Spleen (tissue), 11 donors: ENCODE measurements at regions not wholly inside any gene's neighbourhood (a gene's known extent, or its start where the extent isn't known, plus 50 kb on each side); places are given as distances from the start of the nearest gene placed in this dataset.

Source experiments
- DNase-seq: peaks from one replicate; pipeline ENCODE4 v3.0.0-alpha.2; 2020
- H3K27ac ChIP-seq, 8 donors: fragments of 200-600 bp; sonication (generic) in 7 of 8; 1 replicate in 4 of 8; 2 replicates in 4 of 8; pipeline versions ENCODE4 v1.5.0 to v1.8.0; 2016 to 2021; ENCODE audit warnings: inconsistent platforms in 4 of 8, mild to moderate bottlenecking in 4 of 8, moderate library complexity in 1 of 8
- H3K27me3 ChIP-seq, 7 donors: fragments of 200-600 bp; sonication (generic) in 6 of 7; replicated peaks in 1 of 7; 1 replicate in 4 of 7; 2 replicates in 3 of 7; pipeline versions ENCODE4 v1.5.0 to v1.8.0; 2016 to 2021; ENCODE audit warnings: inconsistent platforms in 3 of 7, mild to moderate bottlenecking in 1 of 7
- H3K36me3 ChIP-seq, 6 donors: fragments of 200-600 bp; sonication (generic) in 5 of 6; 1 replicate in 4 of 6; 2 replicates in 2 of 6; pipeline versions ENCODE4 v1.5.0 to v1.8.0; 2016 to 2021; ENCODE audit warnings: inconsistent platforms in 2 of 6
- H3K4me1 ChIP-seq, 6 donors: fragments of 200-600 bp; sonication (generic) in 5 of 6; 1 replicate in 3 of 6; 2 replicates in 3 of 6; pipeline versions ENCODE4 v1.5.0 to v1.8.0; 2016 to 2021; ENCODE audit warnings: inconsistent platforms in 3 of 6
- H3K4me3 ChIP-seq, 8 donors: fragments of 200-600 bp; sonication (generic) in 7 of 8; 1 replicate in 4 of 8; 2 replicates in 4 of 8; pipeline versions ENCODE4 v1.5.0 to v1.8.0; 2016 to 2021; ENCODE audit warnings: inconsistent platforms in 4 of 8, mild to moderate bottlenecking in 4 of 8, moderate library complexity in 2 of 8
- H3K9me3 ChIP-seq, 8 donors: fragments of 200-600 bp; sonication (generic) in 7 of 8; 1 replicate in 4 of 8; 2 replicates in 4 of 8; pipeline versions ENCODE4 v1.5.0 to v1.8.0; 2016 to 2021; ENCODE audit warnings: inconsistent platforms in 4 of 8
- POLR2A ChIP-seq, 3 donors: fragments of 450-650 bp; IDR thresholded peaks; one replicate each; pipeline ENCODE4 v1.5.1; 2017; ENCODE audit warnings: antibody characterized with exemption in 3 of 3, mild to moderate bottlenecking in 1 of 3
- POLR2AphosphoS5 ChIP-seq, 3 donors: sonication (generic); formaldehyde crosslinking; IDR thresholded peaks; one replicate each; pipeline ENCODE4 v1.5.1; 2017; ENCODE audit warnings: antibody characterized with exemption in 3 of 3
- WGBS, 5 donors: extraction: QIAGEN DNeasy Blood & Tissue Kit in 3 of 5; methylation state at CpG; one replicate each; pipeline versions ENCODE4 v1.1.5 to v1.1.7; 2013 to 2018; 5-methylcytosine and 5-hydroxymethylcytosine counted together
- intact Hi-C: fragments of 100-400 bp; cut with DNase I; formaldehyde crosslinking; loops from one replicate; pipeline ENCODE4 v1.15.0; 2023; ENCODE audit warnings: low total_unique reads
- TF ChIP-seq, protein P1 (sequence below), 11 experiments: fragments of 200-600 bp in 7 of 11; fragments of 450-650 bp in 4 of 11; sonication (generic) in 4 of 11; IDR thresholded peaks in 8 of 11; conservative IDR thresholded peaks in 3 of 11; 1 replicate in 7 of 11; 2 replicates in 4 of 11; pipeline versions ENCODE4 v1.4.0 to v1.8.0; 2016 to 2021; ENCODE audit warnings: antibody characterized with exemption in 11 of 11, inconsistent platforms in 4 of 11, mild to moderate bottlenecking in 1 of 11
- donor health status: healthy with polysubstance abuse.
- donor health status: DM: no; HTN: no; CAD: no; lungs with moderate emphysema.
- donor health status: DM: no; HTN: no; CAD: no.
- donor health status: Bipolar disorder and iron deficiency.
- donor health status: healthy.
- donor health status: DM: no; HTN: no; CAD: no.
- donor health status: DM: yes; HTN: yes; CAD: no.

DNA sequence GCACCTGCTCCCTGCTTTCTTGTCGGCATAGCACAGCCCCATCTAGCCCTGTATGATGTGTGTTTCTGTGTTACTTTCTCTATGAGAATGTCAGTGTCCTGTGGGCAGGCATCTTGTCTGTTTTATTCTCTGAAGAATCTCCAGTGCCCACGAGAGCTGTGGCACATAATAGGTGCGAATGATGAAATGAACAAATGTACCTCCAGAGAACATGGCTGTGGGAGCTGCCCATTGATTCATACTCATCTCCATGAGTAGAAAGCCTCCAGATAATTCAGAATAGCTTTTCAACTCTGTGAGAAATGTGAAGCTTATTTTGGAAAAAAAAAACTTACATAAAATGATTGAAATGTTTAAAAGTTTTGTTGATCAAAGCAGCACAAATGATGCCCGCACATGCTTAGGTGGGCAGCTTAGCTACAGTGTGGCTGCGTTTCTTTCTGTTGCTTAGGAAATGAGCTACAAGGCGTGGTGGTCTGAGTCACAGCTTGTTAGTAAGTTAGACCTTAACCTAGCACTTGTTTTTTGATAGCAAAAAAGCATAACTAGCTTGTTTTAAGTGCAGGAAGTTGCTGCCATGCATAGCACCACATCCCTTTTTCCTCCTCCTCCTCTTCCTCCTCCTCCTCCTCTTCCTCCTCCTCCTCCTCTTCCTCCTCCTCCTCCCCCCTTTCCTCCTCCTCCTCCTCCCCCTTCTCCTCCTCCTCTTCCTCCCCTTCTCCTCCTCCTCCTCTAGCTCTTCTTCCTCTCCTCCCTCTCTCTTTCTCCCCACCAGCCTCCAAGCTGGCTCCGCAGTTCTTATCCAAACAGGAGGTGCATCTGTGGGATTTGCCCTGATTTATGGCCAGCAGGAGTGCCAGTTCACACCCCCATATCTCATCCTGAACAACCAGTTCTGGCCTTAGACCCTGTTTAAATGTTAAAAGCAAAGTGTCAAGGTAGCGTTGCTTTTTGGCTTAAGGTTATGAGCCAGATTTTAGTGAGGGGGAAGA, 221.5 kb downstream of the IRF8 start:
- H3K9me3 ChIP-seq = no peaks in the 10 kb centered on the region
- no peak overlapping the region for H3K4me3 ChIP-seq
- peaks cover 0 to 83% (median 5%) of the 10 kb centered on the region in 7 donors for H3K27me3 ChIP-seq
- WGBS, 5 donors = 43 to 50% (median 45%) methylated on average over 8 of the region's 8 CpGs
- H3K36me3 ChIP-seq = no peaks in the 10 kb centered on the region
- no peak for TF ChIP-seq POLR2A (IDR thresholded peaks at IDR 0.05)
- TF ChIP-seq, protein P1, sequence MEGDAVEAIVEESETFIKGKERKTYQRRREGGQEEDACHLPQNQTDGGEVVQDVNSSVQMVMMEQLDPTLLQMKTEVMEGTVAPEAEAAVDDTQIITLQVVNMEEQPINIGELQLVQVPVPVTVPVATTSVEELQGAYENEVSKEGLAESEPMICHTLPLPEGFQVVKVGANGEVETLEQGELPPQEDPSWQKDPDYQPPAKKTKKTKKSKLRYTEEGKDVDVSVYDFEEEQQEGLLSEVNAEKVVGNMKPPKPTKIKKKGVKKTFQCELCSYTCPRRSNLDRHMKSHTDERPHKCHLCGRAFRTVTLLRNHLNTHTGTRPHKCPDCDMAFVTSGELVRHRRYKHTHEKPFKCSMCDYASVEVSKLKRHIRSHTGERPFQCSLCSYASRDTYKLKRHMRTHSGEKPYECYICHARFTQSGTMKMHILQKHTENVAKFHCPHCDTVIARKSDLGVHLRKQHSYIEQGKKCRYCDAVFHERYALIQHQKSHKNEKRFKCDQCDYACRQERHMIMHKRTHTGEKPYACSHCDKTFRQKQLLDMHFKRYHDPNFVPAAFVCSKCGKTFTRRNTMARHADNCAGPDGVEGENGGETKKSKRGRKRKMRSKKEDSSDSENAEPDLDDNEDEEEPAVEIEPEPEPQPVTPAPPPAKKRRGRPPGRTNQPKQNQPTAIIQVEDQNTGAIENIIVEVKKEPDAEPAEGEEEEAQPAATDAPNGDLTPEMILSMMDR (IDR thresholded peaks at IDR 0.05 in 8 of 11, conservative IDR thresholded peaks at IDR 0.05 in 3 of 11) = no peak
- TF ChIP-seq POLR2AphosphoS5 (IDR thresholded peaks at IDR 0.05) = no peak
- intact Hi-C loops = no loop called here
- peak overlapping the region in 2 of 8 donors; percentile 16 to 22 for H3K27ac ChIP-seq
- H3K4me1 ChIP-seq = peaks cover 0 to 13% (median 1%) of the 10 kb centered on the region in 6 donors
- DNase-seq = no peak

DNA sequence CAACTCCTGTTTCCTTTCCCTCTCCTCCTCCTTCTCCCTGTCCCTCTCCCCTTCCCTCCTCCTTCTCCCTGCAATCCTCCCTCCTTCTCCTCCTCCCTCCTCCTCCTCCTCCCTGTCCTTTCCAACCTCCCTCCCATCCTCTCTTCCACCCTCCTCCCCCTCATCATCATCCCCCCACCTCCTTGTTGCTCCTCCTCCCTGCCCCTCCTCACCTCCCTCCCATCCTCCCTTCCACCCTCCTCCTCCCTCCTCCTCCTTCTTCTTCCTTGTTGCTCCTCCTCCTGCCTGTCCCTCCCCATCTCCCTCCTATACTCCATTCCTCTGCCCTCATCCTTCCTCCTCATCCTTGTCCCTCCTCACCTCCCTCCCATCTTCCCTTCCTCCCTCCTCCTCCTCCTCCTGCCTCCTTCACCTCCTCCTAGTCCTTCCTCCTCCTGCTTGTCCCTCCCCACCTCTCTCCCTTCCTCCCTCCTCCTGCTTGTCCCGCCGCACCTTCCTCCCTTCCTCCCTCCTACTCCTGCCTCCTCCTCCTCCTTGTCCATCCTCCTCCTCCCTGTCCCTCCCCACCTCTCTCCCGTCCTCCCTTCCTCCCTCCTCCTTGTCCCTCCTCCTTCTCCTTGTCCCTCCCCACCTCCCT, 222.5 kb downstream of the IRF8 start:
- intact Hi-C loops = no loop called here
- H3K9me3 ChIP-seq = no peaks in the 10 kb centered on the region
- no peak for TF ChIP-seq POLR2AphosphoS5 (IDR thresholded peaks at IDR 0.05)
- TF ChIP-seq, protein P1 (IDR thresholded peaks at IDR 0.05 in 8 of 11, conservative IDR thresholded peaks at IDR 0.05 in 3 of 11) = no peak
- TF ChIP-seq POLR2A (IDR thresholded peaks at IDR 0.05) = no peak
- no peaks in the 10 kb centered on the region for H3K36me3 ChIP-seq
- peaks cover 0 to 74% (median 5%) of the 10 kb centered on the region in 7 donors for H3K27me3 ChIP-seq
- peaks cover 0 to 13% (median 1%) of the 10 kb centered on the region in 6 donors for H3K4me1 ChIP-seq
- no peak overlapping the region for H3K27ac ChIP-seq
- H3K4me3 ChIP-seq = no peak overlapping the region
- no peak for DNase-seq
- 35 to 71% (median 57%) methylated on average over 3 of the region's 3 CpGs for WGBS, 5 donors

DNA sequence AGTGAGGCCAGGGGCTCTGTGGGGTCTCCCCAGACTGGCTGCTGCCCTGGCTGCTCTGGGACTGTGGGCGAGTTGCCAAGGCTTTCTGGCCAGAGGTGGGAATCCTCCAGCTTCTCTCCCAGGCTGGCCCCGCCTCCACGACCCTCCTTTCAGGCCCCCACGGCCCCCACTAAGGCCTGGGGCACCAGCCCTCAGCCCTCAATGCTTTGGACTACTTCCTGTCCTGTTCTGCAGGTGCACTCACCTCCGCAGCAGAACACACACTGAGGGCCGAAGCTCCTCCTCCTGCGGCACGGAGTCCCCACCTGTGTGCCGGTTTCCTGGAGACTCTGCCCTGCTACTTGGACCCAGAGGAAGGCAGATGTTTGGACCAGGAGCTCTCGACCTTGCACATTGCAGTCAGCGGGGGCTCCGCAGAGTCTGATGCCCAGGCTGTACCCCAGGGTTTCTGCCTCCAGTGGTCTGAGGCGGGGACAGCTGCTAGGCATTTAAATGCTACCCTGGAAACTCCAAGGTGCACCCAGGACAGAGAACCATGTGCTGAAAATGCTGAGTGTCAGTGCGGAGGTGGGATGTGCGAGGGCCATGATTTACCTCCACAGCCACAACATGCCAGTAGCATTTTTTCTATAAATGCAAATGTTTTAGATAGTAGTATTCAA, 223.8 kb downstream of the IRF8 start:
- WGBS, 5 donors = 64 to 78% (median 70%) methylated on average over 12 to 15 of the region's 15 CpGs
- no peak for DNase-seq
- Histone ChIP-seq H3K27me3 (peaks cover 0 to 74% (median under 1%) of the 10 kb centered on the region in 7 donors), H3K9me3 (no peaks in the 10 kb centered on the region), H3K4me3 (no peak overlapping the region), H3K27ac (no peak overlapping the region), H3K36me3 (no peaks in the 10 kb centered on the region), H3K4me1 (peaks cover 0 to 13% (median 1%) of the 10 kb centered on the region in 6 donors)
- intact Hi-C loops = no loop called here
- no peak for TF ChIP-seq POLR2A (IDR thresholded peaks at IDR 0.05)
- TF ChIP-seq, protein P1 (IDR thresholded peaks at IDR 0.05 in 8 of 11, conservative IDR thresholded peaks at IDR 0.05 in 3 of 11) = no peak
- no peak for TF ChIP-seq POLR2AphosphoS5 (IDR thresholded peaks at IDR 0.05)
